ENCODE measurements at regions not wholly inside any gene's neighbourhood (a gene's known extent, or its start where the extent isn't known, plus 50 kb on each side); places are given as distances from the start of the nearest gene placed in this dataset.
"Not testable (repeated sequence)": the region's sequence is repeated elsewhere in the genome, so short reads cannot be mapped to it uniquely, and the experiment has no call there.

DNA sequence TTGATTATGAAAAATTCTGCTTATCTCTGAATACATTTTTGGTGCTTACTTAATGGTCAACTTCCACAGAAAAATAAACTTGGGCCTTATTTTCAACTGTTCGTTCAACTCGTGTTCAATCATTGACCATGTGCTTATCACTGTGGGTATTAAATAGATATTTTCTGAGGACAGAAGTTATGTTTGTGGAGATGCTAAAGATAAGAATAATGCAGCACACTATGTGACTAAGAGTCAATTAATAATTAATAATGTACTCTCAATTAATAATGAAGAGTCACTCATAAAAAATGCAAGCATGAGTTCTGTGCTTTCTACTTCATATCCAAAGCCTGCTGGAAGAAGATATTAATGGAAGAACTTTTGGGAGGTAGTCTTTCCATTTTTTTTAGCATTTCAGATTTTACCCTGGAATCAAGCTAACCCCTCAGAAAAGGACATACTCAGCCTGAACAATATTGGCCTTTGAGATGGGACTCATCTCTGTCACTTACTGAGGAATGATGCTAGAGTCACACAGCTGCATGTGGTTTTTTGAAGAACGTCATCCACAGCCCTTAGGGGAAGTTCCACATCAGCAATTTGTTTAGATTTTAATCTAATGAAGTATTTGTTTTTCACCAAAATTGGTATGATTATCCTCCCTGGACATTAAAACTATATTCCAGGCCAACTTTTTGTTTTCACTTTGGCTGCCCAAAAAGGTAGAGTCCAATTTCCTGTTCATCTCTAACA lies 191.9 kb upstream of the CRIM1 start:
- no peak for DNase-seq (ENCODE audit: low spot score)

- DNase-seq (ENCODE audit: low spot score) = not testable (repeated sequence)
Measured at GRCh38 chr2:36157093-36157492, 198.5 kb upstream of the CRIM1 start.

GRCh38 chr2:36147670-36148390 lies 207.7 kb upstream of the CRIM1 start:
- DNase-seq (ENCODE audit: low spot score) = no peak

- DNase-seq (ENCODE audit: low spot score) = no peak
Measured at GRCh38 chr2:36146765-36147164, 208.8 kb upstream of the CRIM1 start.

DNA sequence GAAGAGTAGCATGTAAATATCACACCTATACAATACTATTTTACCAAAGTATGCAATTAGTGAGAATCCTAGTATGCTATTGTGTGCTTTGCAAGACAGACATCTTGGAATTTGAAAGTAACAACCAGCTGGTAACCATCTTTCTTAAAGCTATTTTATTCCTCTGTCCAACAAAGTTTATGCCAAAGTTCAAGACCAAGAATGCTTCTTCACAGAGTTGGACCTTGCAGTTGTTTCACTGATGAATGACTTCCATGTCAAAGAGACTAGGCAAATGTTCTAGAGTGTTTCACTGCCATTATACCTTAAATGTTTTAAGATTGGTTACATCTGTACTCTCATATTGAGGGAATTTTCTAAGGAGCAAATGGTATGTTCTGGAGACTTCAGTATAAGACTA lies 215.2 kb upstream of the CRIM1 start:
- no peak for DNase-seq (ENCODE audit: low spot score)

DNA sequence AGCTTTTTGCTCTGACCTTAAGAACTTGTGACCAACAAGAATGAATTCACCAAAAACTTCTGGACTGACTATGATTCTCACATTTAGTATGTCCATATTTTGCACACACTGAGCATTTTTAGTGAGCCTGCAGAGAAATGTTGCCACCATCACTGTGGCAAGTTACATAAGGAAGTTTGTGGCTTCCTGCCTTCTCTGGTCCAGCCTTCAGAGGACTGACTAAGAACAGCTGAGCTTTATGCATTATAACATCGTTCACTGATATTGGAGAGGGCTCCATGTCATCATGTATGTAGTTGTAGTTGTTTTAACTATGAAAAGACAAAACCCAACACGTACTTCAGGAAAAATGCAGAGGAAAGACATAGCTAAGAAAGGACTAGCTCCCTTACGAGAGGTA lies 218.0 kb upstream of the CRIM1 start:
- DNase-seq (ENCODE audit: low spot score) = no peak

GRCh38 chr2:36134281-36134680 lies 221.3 kb upstream of the CRIM1 start:
- no peak for DNase-seq (ENCODE audit: low spot score)

DNA sequence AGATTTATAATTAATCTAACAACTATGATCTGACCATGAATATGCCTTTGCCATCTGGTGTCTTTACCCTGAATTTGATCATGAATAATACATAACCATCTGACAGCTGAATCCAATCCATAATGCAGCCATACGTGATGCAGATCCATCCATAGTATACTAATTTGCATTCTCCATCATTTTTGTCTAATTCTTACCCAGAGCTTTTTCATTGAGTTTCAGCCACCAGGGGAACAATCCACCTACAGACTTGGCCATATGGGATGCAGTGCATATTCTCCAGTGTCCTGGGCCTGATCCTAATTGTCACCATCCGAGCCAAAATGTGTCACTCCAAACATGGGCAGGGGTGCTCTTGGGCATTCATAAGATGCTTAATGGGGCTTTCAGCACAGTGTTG lies 227.2 kb upstream of the CRIM1 start:
- no peak for DNase-seq (ENCODE audit: low spot score)

GRCh38 chr2:36125702-36126101 lies 229.9 kb upstream of the CRIM1 start:
- DNase-seq (ENCODE audit: low spot score) = no peak

DNA sequence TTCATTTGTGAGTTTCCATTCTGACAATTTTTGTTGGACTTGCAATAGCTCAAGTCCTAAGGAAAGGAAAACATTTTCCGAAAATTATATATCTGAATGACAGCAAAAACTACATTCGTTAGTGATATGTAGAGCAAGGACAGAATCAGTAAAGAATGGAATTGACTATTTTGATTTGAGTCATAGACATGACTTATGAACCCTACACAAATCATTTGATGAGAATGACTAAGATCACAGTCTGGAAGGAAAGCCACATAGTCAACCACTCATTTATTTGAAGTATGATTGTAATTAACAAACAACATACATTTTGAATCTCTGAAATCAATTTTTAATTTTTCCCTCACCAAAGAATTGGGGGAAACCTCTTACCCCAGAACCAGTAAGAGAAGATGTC lies 231.6 kb upstream of the CRIM1 start:
- DNase-seq (ENCODE audit: low spot score) = no peak

DNA sequence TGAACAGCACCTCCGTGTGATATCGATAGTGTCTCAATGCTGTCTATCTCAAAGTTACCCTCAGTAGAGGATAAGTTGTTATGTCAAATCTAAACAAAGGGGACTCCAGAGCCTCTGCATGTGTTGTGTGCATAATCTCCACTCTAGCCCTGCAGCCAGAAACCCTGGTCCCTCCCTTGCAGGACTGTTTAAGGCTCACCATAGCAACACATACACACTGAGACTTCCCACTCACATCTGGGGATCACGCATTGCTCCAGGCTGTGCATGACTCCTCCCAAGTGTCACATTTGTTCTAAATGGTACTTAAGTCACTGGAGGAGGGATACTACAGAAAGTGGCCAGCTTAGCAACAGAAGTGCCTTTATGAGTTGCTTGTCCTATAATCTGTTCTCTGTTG lies 258.6 kb upstream of the CRIM1 start:
- DNase-seq (ENCODE audit: low spot score) = no peak

DNA sequence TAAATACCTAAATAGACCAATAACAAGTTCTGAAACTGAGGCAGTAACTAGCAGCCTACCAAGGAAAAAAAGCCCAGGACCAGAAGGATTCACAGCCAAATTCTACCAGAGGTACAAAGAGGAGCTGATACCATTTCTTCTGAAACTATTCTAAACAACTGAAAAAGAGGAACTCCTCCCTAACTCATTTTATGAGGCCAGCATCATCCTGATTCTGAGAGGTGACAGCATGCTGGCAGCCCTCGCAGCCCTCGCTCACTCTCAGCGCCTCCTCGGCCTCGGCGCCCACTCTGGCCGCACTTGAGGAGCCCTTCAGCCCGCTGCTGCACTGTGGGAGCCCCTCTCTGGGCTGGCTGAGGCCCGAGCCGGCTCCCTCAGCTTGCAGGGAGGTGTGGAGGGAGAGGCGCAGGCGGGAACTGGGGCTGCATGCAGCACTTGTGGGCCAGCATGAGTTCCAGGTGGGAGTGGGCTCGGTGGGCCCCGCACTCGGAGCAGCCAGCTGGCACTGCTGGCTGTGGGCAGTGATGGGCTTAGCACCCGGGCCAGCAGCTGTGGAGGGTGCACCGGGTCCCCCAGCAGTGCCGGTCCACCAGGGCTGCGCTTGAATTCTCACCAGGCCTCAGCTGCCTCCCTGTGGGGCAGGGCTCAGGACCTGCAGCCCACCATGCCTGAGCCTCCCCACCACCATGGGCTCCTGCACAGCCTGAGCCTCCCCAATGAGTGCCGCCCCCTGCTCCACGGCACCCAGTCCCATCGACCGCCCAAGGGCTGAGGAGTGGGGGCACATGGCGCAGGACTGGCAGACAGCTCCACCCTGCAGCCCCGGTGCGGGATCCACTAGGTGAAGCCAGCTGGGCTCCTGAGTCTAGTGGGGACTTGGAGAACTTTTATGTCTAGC lies 263.5 kb upstream of the CRIM1 start:
- DNase-seq (ENCODE audit: low spot score) = not testable (repeated sequence)

DNA sequence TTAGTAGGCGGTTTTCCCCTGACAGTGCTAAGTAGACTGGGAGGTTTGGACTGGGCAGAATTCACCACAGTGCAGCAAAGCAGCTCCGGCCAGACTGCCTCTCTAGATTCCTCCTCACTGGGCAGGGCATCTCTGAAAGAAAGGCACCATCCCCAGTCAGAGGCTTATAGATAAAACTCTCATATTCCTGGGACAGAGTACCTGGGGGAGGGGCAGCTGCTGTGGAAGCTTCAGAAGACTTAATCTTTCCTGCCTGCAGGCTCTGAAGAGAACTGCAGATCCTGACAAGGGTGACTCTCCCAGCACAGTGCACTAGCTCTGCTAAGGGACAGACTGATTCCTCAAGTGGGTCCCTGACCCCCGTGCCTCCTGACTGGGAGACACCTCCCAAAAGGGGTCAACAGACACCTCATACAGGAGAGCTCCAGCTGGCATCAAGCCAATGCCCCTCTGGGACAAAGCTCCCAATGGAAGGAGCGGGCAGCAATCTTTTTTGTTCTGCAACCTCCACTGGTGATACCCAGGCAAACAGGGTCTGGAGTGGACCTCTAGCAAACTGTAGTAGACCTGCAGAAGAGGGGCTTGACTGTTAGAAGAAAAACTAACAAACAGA lies 266.8 kb upstream of the CRIM1 start:
- no peak for DNase-seq (ENCODE audit: low spot score)

DNA sequence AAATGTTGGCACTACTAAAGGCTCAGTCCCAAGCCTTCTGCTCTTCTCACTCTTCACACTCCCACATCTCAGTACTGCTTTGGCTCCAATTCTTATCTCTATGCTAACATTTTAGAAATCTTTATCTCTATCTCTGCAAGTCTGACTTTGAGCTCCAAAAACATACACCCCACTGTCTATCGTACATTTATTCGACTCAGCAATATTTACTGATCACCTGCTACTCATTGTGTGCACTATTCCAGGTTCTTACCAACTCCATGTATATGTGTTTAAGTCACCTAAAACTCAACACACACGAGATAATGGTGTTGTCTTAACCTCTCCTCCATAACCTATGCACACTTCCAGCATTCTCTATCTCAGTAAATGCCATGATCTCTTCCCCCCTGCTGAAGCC lies 268.2 kb upstream of the CRIM1 start:
- DNase-seq (ENCODE audit: low spot score) = no peak

- DNase-seq (ENCODE audit: low spot score) = no peak
Measured at GRCh38 chr2:36079793-36080192, 275.8 kb upstream of the CRIM1 start.

DNA sequence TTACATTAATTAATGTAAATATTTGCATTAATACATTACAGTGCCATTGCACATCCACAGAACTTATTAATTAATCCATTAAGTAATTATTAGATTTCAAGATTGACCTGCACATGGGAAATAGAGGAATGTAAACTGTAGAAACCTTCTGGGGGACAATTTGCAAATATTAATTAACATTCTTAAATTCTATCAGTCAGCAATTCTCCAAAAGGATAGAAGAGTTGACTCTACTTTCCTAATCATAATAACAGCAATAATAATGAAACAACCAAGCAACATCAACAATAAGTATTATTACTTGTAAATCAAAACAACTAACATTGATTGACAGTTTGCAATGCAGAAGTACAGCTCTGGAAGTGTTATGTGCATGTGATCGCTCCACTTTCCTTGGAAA lies 281.6 kb upstream of the CRIM1 start:
- DNase-seq (ENCODE audit: low spot score) = no peak

DNA sequence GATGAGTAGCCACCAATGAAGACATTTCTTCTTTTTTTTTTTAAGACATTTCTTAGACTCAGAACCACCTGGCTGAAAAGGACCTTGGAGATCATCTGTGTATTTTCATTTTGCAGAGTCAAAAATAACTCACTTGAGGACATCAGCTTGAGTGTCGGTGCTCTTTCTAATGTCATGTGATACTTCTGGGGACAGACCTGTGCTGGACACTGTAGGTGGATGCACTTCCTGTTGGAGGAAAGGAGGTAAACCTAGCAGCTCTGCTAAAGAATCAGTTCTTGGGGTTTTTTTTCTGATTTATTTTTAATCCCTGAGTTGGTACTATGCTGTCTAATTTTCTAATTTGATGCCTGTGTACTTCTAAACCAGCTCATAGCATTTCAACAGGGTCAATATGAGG lies 283.9 kb upstream of the CRIM1 start:
- no peak for DNase-seq (ENCODE audit: low spot score)

GRCh38 chr2:36069074-36069473 lies 286.5 kb upstream of the CRIM1 start:
- no peak for DNase-seq (ENCODE audit: low spot score)

DNA sequence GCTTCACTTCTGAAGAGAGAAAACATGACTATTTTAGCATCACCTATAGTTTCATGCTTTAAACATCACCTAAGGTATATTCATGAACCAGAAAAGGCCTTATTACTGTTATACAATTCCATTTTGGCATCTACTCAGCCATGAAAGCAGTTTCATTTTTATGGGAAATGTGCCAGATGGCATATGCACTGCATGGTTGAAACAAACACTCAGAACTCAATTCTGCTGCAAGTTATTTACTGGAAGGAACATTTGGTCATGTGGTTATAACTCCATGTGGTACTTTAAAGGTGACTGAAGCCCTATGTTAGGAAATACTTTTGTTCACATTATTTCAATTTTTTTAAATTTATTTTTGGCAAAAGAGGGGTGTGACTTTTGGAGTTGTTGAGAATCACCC lies 287.5 kb upstream of the CRIM1 start:
- DNase-seq (ENCODE audit: low spot score) = no peak

DNA sequence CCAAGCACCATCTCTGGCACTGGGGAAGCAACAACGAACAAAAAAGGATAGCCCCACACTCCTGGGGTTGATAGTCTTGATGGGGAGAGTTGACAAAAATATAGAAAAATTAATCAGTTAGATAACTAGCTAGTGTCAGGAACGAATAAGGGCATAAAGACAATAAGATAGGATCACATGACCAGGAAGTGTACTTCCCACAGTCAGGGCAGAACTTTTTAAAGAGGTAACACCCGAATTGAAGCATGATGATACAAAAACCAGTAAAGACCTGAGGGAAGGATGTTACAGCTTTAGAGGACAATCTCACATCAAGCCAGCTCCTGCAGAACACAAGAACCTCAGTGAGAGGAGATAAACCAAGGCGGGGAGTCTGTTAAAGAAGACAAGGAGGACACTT lies 295.4 kb upstream of the CRIM1 start:
- no peak for DNase-seq (ENCODE audit: low spot score)

DNA sequence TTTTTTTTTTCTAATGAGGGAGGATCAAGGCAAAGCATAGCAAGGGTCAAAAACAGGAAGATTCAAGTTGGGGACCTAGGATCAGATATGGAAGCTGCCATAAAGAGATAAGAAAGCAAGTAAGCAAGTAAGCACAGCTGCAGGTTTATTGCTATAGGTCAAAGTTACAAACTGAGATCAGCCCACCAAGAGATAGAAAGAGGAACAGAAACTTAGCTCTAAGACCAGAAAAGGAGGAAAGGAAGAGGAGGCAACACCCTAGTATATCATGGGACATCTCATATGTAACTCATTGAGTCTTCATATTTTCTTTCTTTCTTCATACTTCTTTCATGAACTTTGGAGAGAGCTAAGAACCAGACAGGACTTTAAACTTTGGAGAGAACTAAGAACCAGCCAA lies 295.9 kb upstream of the CRIM1 start:
- DNase-seq (ENCODE audit: low spot score) = no peak

- no peak for DNase-seq (ENCODE audit: low spot score)
Measured at GRCh38 chr2:36058953-36059352, 296.6 kb upstream of the CRIM1 start.

Measured in ureter (tissue), 1 donor.